Fibroblast of skin of right quadriceps (primary cell): ENCODE measurements at regions not wholly inside any gene's neighbourhood (a gene's known extent, or its start where the extent isn't known, plus 50 kb on each side); places are given as distances from the start of the nearest gene placed in this dataset.

Experiments used
- DNase-seq: peaks from one replicate; pipeline ENCODE4 v3.0.0-alpha.2; 2013

- DNase-seq, result no peak
Observed at GRCh38 chr6:163776196-163776905, 361.8 kb downstream of the QKI start.

GRCh38 chr6:163775313-163775712, 360.8 kb downstream of the QKI start:
- no peak for DNase-seq

GRCh38 chr6:163774485-163774884, 360.0 kb downstream of the QKI start:
- DNase-seq, result no peak

GRCh38 chr6:163773646-163774045, 359.1 kb downstream of the QKI start:
- DNase-seq, result no peak

- no peak for DNase-seq
Observed at GRCh38 chr6:163772701-163773100, 358.2 kb downstream of the QKI start.

GRCh38 chr6:163771180-163771579, 356.7 kb downstream of the QKI start:
- no peak for DNase-seq

- no peak for DNase-seq
Observed at GRCh38 chr6:163768905-163769304, 354.4 kb downstream of the QKI start.

GRCh38 chr6:163766936-163767335, 352.4 kb downstream of the QKI start:
- no peak for DNase-seq

- DNase-seq, result no peak
Observed at GRCh38 chr6:163765335-163765734, 350.8 kb downstream of the QKI start.

- DNase-seq, result peak; percentile 50
Observed at GRCh38 chr6:163764565-163764964, 350.0 kb downstream of the QKI start.

- peak; percentile 74 for DNase-seq
Observed at GRCh38 chr6:163761481-163761880, 347.0 kb downstream of the QKI start.

GRCh38 chr6:163760860-163761259, 346.3 kb downstream of the QKI start:
- DNase-seq, result no peak

GRCh38 chr6:163759542-163759941, 345.0 kb downstream of the QKI start:
- DNase-seq, result peak; percentile 59

GRCh38 chr6:163757520-163757919, 343.0 kb downstream of the QKI start:
- peak; percentile 6 for DNase-seq

GRCh38 chr6:163756079-163756478, 341.6 kb downstream of the QKI start:
- no peak for DNase-seq

GRCh38 chr6:163754866-163755265, 340.3 kb downstream of the QKI start:
- DNase-seq, result no peak

GRCh38 chr6:163753430-163753829, 338.9 kb downstream of the QKI start:
- DNase-seq, result no peak

- no peak for DNase-seq
Observed at GRCh38 chr6:163752446-163752845, 337.9 kb downstream of the QKI start.

GRCh38 chr6:163751032-163751525, 336.6 kb downstream of the QKI start:
- DNase-seq, result no peak

- DNase-seq, result no peak
Observed at GRCh38 chr6:163750431-163751031, 336.0 kb downstream of the QKI start.

- no peak for DNase-seq
Observed at GRCh38 chr6:163748886-163749285, 334.4 kb downstream of the QKI start.

- DNase-seq, result no peak
Observed at GRCh38 chr6:163748036-163748435, 333.5 kb downstream of the QKI start.

- DNase-seq, result peak; percentile 12
Observed at GRCh38 chr6:163747058-163747457, 332.5 kb downstream of the QKI start.

- DNase-seq, result peak; percentile 97
Observed at GRCh38 chr6:163745536-163746400, 331.2 kb downstream of the QKI start.
